DND-41 (cell line): ENCODE measurements at regions not wholly inside any gene's neighbourhood (a gene's known extent, or its start where the extent isn't known, plus 50 kb on each side); places are given as distances from the start of the nearest gene placed in this dataset.

ENCODE experiments used
- CTCF ChIP-seq: IDR thresholded peaks from 2 replicates; pipeline ENCODE4 v1.5.1; 2012; ENCODE audit warnings: borderline replicate concordance, low read length, moderate library complexity, mild to moderate bottlenecking; ENCODE audit not compliant: poor library complexity, severe bottlenecking; ENCODE audit errors: extremely low read depth
- EZH2 ChIP-seq: IDR thresholded peaks from 3 replicates; pipeline ENCODE4 v1.6.1; 2012; ENCODE audit warnings: borderline replicate concordance, low read depth, mild to moderate bottlenecking, moderate library complexity, low read length, inconsistent platforms; ENCODE audit not compliant: severe bottlenecking

- TF ChIP-seq CTCF = no peak
- TF ChIP-seq EZH2 = no peak
Measured at GRCh38 chr16:59543641-59544040, 809.5 kb upstream of the GOT2 start.
